ENCODE measurements at regions not wholly inside any gene's neighbourhood (a gene's known extent, or its start where the extent isn't known, plus 50 kb on each side); places are given as distances from the start of the nearest gene placed in this dataset.

- no peak overlapping the region for H2AFZ ChIP-seq (ENCODE audit: low read depth, low read length)
- H3K4me3 ChIP-seq: no peak overlapping the region
- no peaks in the 10 kb centered on the region for H3K9me1 ChIP-seq (ENCODE audit: control insufficient read depth, insufficient read depth, low read length)
- H3K9me3 ChIP-seq (replicated peaks; ENCODE audit: control insufficient read depth, insufficient read depth, low read depth, low read length): no peaks in the 10 kb centered on the region
- ATAC-seq (no peak), DNase-seq (ENCODE audit: extremely low read depth in 1 of 4, low spot score in 3 of 4) (no peak), FAIRE-seq (no peak)
- H3K4me2 ChIP-seq (ENCODE audit: insufficient read depth, low read length): no peak overlapping the region
- no peaks in the 10 kb centered on the region for H3K79me2 ChIP-seq (ENCODE audit: control insufficient read depth, insufficient read depth, low read length)
- no peaks in the 10 kb centered on the region for H3K4me1 ChIP-seq (replicated peaks in 1 of 2; ENCODE audit: control insufficient read depth in 2 of 2, insufficient read depth in 2 of 2, low read length in 2 of 2)
- no TSS peak for BruUV-seq (replicated peaks)
- no peaks in the 10 kb centered on the region for H4K20me1 ChIP-seq (replicated peaks; ENCODE audit: control insufficient read depth, insufficient read depth, low read length)
- no peaks in the 10 kb centered on the region for H3K27me3 ChIP-seq (ENCODE audit: control insufficient read depth in 2 of 2, insufficient read depth in 2 of 2, low read length in 2 of 2)
- WGBS (ENCODE audit: insufficient coverage, low coverage, missing lambda C conversion rate): 6% methylated on average over 1 of the region's 1 CpG
- TF ChIP-seq HEY1 (CRISPR knock-in tag; IDR thresholded peaks at IDR 0.05; ENCODE audit: borderline replicate concordance) (no peak), KLF16 (IDR thresholded peaks at IDR 0.05) (no peak), E2F3 (CRISPR knock-in tag; IDR thresholded peaks at IDR 0.05) (no peak), ILK (tag; IDR thresholded peaks at IDR 0.05; ENCODE audit: borderline replicate concordance, low read depth) (no peak), HSF4 (CRISPR knock-in tag; IDR thresholded peaks at IDR 0.05; ENCODE audit: borderline replicate concordance) (no peak), SLC30A9 (CRISPR knock-in tag; IDR thresholded peaks at IDR 0.05) (no peak), PCBP1 (IDR thresholded peaks at IDR 0.05; ENCODE audit: low read depth, low read length, poor library complexity, severe bottlenecking) (no peak), SAFB2 (IDR thresholded peaks at IDR 0.05; ENCODE audit: borderline replicate concordance, low read depth, low read length, severe bottlenecking) (no peak), CHD2 (IDR thresholded peaks at IDR 0.05; ENCODE audit: low read depth, low read length) (no peak)
- TF ChIP-seq, protein P1, sequence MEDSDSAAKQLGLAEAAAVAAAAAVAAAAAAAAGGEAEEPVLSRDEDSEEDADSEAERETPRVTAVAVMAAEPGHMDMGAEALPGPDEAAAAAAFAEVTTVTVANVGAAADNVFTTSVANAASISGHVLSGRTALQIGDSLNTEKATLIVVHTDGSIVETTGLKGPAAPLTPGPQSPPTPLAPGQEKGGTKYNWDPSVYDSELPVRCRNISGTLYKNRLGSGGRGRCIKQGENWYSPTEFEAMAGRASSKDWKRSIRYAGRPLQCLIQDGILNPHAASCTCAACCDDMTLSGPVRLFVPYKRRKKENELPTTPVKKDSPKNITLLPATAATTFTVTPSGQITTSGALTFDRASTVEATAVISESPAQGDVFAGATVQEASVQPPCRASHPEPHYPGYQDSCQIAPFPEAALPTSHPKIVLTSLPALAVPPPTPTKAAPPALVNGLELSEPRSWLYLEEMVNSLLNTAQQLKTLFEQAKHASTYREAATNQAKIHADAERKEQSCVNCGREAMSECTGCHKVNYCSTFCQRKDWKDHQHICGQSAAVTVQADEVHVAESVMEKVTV (CRISPR knock-in tag; IDR thresholded peaks at IDR 0.05): no peak
- TF ChIP-seq, protein P2, sequence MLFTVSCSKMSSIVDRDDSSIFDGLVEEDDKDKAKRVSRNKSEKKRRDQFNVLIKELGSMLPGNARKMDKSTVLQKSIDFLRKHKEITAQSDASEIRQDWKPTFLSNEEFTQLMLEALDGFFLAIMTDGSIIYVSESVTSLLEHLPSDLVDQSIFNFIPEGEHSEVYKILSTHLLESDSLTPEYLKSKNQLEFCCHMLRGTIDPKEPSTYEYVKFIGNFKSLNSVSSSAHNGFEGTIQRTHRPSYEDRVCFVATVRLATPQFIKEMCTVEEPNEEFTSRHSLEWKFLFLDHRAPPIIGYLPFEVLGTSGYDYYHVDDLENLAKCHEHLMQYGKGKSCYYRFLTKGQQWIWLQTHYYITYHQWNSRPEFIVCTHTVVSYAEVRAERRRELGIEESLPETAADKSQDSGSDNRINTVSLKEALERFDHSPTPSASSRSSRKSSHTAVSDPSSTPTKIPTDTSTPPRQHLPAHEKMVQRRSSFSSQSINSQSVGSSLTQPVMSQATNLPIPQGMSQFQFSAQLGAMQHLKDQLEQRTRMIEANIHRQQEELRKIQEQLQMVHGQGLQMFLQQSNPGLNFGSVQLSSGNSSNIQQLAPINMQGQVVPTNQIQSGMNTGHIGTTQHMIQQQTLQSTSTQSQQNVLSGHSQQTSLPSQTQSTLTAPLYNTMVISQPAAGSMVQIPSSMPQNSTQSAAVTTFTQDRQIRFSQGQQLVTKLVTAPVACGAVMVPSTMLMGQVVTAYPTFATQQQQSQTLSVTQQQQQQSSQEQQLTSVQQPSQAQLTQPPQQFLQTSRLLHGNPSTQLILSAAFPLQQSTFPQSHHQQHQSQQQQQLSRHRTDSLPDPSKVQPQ (CRISPR knock-in tag; IDR thresholded peaks at IDR 0.05; ENCODE audit: borderline replicate concordance): no peak
- intact Hi-C loops (cut with micrococcal nuclease): no loop called here
- CTCF ChIA-PET (ENCODE audit: low intra/inter-chr PET ratio): no interaction called here
- no peak overlapping the region for H3K27ac ChIP-seq (ENCODE audit: extremely low read depth, low read depth, low read length)
- POLR2A ChIA-PET: no interaction called here
- in situ Hi-C loops (cut with MboI): no loop called here
- H3K9ac ChIP-seq (ENCODE audit: insufficient read depth in 1 of 2, low read depth in 2 of 2, low read length in 2 of 2): no peak overlapping the region
- H3K36me3 ChIP-seq (ENCODE audit: control insufficient read depth, insufficient read depth, low read length): no peaks in the 10 kb centered on the region
Observed at GRCh38 chr4:11585506-11585905, 156.8 kb upstream of the HS3ST1 start.

Measured in K562 (cell line).